Adrenal gland (tissue), 5 donors: ENCODE measurements at regions not wholly inside any gene's neighbourhood (a gene's known extent, or its start where the extent isn't known, plus 50 kb on each side); places are given as distances from the start of the nearest gene placed in this dataset.

ENCODE experiments used
- CTCF ChIP-seq, 6 experiments: fragments of 450-650 bp in 4 of 6; fragments of 200-600 bp in 2 of 6; sonication (generic) in 1 of 6; IDR thresholded peaks; 1 replicate in 5 of 6; 2 replicates in 1 of 6; pipeline versions ENCODE4 v1.5.1 to v1.8.0; 2016 to 2021; ENCODE audit warnings: antibody characterized with exemption in 6 of 6, mild to moderate bottlenecking in 2 of 6, moderate library complexity in 1 of 6
- POLR2A ChIP-seq, 2 donors: fragments of 450-650 bp; IDR thresholded peaks; one replicate each; pipeline ENCODE4 v1.6.1; 2017; ENCODE audit warnings: antibody characterized with exemption in 2 of 2, mild to moderate bottlenecking in 2 of 2, moderate library complexity in 1 of 2
- donor health status: DM: no; HTN: no; CAD: no.

GRCh38 chr20:62563561-62563960 is 78.7 kb upstream of the SLCO4A1 start:
- TF ChIP-seq POLR2A (IDR thresholded peaks at IDR 0.05) (no peak), CTCF (IDR thresholded peaks at IDR 0.05) (no peak)
